ENCODE measurements at regions not wholly inside any gene's neighbourhood (a gene's known extent, or its start where the extent isn't known, plus 50 kb on each side); places are given as distances from the start of the nearest gene placed in this dataset.

DNA sequence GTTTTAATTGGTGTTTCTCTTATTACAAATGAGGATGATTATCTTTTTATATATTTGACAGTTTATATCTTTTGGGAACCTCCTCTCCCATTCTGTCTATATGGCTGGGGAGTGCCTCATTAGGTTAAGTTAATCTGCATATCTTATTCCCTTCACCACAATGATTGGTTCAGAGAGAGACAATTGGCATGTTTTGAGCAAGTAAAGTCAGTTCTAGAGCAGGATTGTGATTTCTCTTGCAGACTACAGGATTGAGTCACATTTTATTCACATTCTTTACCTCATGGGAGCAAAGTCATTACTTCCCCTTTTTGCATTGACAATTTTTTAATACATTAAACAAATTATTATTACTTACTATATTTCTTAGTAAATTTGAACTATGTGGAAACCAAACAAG is 345.6 kb downstream of the MDFIC start (continued):
- no peak for TF ChIP-seq USF2 (IDR thresholded peaks at IDR 0.05; ENCODE audit: low read length)
